ENCODE measurements at regions not wholly inside any gene's neighbourhood (a gene's known extent, or its start where the extent isn't known, plus 50 kb on each side); places are given as distances from the start of the nearest gene placed in this dataset.

GRCh38 chr12:13745111-13745860 lies 236.1 kb downstream of the GRIN2B start:
- no peak for DNase-seq

- no peak for DNase-seq
Observed at GRCh38 chr12:13744561-13744960, 236.8 kb downstream of the GRIN2B start.

DNA sequence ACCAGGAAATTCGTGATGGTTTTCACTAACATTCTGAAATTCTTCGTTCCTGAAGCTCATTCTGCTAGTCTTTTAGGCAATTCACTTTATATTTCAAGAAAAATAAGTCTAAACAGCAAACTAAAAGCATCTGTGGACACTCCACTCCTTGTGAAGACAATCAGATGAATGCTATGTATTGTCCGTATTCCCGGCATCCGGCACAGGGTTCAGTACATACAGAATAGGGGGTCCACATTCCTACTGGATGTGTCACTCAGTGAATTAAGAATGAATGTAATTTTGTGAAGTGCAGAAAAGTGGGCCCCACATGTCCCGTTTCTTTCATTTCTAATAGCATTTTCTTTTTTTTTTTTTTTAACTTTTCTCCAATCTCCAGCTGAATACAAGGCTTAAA lies 241.3 kb downstream of the GRIN2B start:
- DNase-seq, result no peak

- DNase-seq, result no peak
Observed at GRCh38 chr12:13735734-13736133, 245.7 kb downstream of the GRIN2B start.

GRCh38 chr12:13734584-13735152 lies 246.7 kb downstream of the GRIN2B start:
- DNase-seq, result no peak

DNA sequence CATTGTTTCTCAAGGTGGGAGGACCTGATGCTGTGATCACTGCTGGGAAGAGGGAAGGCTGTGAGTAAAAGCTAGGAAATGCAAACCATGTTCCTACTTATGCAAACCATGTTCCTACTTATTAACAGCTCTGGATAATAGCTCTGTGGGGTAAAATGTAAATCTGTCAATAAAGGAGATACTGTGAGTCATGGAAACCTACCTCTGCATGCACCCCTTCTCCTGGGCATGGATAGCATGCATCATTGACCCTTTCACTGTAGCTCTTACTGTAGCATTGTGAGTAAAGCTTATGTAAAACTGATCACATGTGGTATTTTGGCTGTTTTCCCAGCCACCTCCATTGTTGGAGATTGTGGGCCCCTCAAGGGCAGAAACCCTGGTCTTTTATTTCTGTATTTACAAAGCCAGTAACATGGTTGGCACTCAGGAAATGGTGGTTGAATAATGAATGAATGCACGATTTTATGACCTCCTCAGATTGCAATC lies 253.7 kb downstream of the GRIN2B start:
- no peak for DNase-seq

- no peak for DNase-seq
Observed at GRCh38 chr12:13725049-13725448, 256.4 kb downstream of the GRIN2B start.

- DNase-seq, result no peak
Observed at GRCh38 chr12:13724136-13724535, 257.3 kb downstream of the GRIN2B start.

DNA sequence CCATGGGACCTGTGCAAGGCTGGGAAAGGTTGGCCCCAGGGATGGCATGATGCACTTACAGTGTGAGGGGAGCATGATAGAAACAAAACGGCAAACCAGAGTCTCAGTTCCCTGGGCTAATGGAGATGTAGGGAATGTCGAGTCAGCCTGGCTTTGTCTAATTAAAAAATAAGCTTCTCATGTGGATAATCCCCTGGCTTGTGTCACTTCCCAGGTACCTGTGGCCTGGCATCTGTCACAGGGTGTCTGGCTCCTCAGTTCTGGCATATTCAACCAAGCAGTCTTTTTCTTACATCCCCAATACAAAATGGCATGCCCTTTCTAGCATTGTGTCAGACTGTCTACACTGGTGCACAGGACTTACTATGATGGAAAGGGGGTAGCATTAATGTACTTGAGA lies 261.4 kb downstream of the GRIN2B start:
- no peak for DNase-seq

- DNase-seq, result no peak
Observed at GRCh38 chr12:13718271-13718670, 263.1 kb downstream of the GRIN2B start.

- DNase-seq, result no peak
Observed at GRCh38 chr12:13716119-13716518, 265.3 kb downstream of the GRIN2B start.

- no peak for DNase-seq
Observed at GRCh38 chr12:13713556-13714410, 267.6 kb downstream of the GRIN2B start.

DNA sequence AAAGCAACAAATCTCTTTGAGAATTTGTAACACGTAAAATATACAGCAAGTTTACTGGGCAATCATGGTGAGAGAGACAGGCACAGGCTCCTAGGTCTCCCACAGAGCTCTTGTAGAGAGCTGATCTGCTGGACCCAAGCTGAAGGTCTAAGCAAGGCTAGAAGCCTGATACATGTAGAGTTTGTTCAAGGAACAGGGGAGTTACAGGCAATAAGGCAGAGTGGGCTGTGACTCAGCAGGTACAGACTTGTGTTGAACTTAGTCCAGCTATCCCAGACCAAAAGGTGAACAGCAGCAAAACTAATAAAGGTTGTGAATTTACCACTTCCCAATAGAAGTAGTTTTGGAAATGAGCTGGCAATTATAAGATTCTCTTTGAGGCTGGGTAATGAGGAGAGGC lies 273.6 kb downstream of the GRIN2B start:
- DNase-seq, result no peak

GRCh38 chr12:13702381-13702780 lies 279.0 kb downstream of the GRIN2B start:
- DNase-seq, result no peak

- no peak for DNase-seq
Observed at GRCh38 chr12:13701502-13701901, 279.9 kb downstream of the GRIN2B start.

DNA sequence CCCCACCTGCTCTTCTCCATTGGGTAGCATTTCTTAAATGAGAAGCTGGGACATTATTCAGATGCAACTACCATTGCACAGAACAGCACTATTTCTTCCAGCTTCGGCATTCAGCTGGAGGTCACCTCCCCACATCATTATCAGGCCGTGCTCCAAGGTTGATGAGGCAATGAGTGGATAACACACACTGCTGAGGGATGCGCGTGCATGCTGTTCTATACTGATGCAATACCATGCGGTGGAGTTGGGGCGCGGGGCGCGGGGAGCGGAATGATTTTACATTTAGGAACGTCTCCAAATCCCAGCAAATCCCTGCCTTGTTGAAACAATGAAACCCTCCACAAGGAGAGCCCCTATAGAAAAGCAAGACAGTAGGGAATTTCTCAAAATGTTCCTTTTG lies 283.4 kb downstream of the GRIN2B start:
- DNase-seq, result no peak

- DNase-seq, result no peak
Observed at GRCh38 chr12:13695781-13696180, 285.6 kb downstream of the GRIN2B start.

DNA sequence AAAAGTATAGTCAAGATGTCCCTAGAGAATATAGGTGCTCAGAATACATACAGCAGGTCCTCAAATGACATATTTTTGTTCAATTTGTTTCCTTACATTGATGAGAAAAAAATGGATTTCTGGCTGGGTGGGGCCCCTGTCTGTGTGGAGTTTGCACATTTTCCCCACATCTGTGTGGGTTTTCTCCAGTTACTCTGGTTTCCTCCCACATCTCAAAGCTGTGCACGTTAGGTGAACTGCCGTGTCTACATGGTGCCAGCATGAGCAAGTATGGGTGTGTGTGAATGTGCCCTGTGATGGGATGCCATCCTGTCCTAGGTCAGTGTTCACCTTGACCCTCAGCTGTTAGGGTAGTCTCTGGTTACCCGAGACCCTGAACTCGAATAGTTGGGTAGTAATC lies 289.1 kb downstream of the GRIN2B start:
- no peak for DNase-seq

DNA sequence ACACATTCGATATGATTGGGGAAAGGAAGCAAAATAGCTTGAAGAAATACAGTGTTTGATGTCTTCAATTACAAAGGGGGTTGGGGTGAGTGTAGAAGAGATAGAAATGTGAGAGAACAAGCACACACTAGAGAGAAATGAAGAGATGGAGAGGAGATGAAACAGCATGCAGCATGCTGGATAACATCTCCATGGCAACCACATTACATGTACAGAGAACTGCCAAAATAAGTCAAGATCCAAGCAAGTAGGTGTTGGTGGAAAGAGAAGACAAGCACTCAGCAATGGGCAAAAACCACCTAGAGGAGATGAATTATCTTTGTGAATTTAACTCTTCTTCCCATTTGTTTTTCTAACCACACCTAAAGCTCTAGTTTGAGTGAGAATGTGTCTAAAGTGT lies 289.8 kb downstream of the GRIN2B start:
- no peak for DNase-seq

DNA sequence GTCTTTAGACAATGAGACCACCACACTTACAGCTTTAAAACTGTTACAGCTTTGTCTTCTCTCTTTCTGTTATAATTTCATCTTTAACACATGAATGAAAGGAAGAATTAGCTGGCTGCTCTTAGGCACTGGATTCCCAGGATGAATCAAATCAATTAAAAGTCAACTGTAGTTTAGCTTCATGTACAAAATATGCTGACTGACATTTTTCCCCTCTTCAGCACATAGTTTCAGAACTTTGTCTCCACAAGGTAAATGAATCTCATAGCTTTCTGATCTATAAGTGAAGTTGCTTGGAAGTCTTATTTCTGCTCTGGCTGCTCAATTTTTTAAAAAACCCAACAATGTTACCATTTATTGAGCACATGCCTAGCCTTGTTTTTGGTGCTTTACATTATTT lies 293.8 kb downstream of the GRIN2B start:
- no peak for DNase-seq

GRCh38 chr12:13686260-13686659 lies 295.1 kb downstream of the GRIN2B start:
- no peak for DNase-seq

GRCh38 chr12:13680916-13681315 lies 300.5 kb downstream of the GRIN2B start:
- no peak for DNase-seq

DNA sequence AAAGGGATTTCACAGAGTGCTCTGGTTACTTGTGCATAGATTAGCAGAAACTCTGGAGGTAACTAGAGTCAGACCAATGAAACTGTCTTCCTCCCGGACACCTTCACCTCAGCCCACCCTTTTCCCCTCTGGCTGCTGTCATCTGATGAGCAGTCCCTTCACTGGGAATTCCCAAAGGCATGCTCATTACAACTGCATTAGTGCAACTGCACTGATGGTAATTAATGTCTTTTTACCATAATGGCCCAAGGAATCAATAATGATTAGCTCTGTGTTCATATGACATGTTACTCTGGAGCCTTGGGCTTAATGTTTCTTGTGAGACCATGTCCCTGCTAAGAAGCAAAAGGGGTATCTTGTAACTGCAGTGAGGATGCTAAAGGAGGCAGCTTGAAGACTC lies 304.5 kb downstream of the GRIN2B start:
- no peak for DNase-seq

Data from 8988T (cell line).